Transverse colon (tissue), 4 donors: ENCODE measurements at regions not wholly inside any gene's neighbourhood (a gene's known extent, or its start where the extent isn't known, plus 50 kb on each side); places are given as distances from the start of the nearest gene placed in this dataset.

ENCODE experiments used
- EP300 ChIP-seq: sonication (generic); formaldehyde crosslinking; IDR thresholded peaks from one replicate; pipeline ENCODE4 v1.6.1; 2017; ENCODE audit warnings: antibody characterized with exemption, low read depth
- POLR2A ChIP-seq: fragments of 450-650 bp; IDR thresholded peaks from one replicate; pipeline ENCODE4 v1.6.1; 2016; ENCODE audit warnings: antibody characterized with exemption, mild to moderate bottlenecking, moderate library complexity
- POLR2AphosphoS5 ChIP-seq, 3 donors: sonication (generic); formaldehyde crosslinking; IDR thresholded peaks; one replicate each; pipeline ENCODE4 v1.6.1; 2016; ENCODE audit warnings: antibody characterized with exemption in 3 of 3
- TF ChIP-seq, protein P1 (sequence below), 5 experiments: fragments of 200-600 bp in 3 of 5; fragments of 450-650 bp in 2 of 5; sonication (generic) in 3 of 5; IDR thresholded peaks; 1 replicate in 2 of 5; 2 replicates in 3 of 5; pipeline ENCODE4 v1.5.1; 2016 to 2017; ENCODE audit warnings: antibody characterized with exemption in 5 of 5, inconsistent platforms in 3 of 5, mild to moderate bottlenecking in 2 of 5, moderate library complexity in 1 of 5

DNA sequence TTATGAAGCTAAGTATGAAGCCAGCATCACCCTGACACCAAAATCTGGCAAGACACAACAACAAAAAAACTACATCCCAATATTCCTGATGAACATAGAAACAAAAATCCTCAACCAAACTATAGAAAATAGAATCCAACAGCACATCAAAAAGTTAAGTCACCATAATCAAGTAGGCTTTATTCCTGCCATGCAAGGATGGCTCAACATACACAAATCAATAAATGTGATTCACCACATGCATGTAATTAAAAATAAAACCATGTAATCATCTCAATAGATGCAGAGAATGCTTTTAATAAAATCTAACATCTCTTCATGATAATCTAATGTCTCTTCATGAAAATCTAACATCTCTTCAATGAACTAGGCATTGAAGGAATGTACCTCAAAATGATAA, 249.4 kb upstream of the GK2 start:
- TF ChIP-seq, protein P1, sequence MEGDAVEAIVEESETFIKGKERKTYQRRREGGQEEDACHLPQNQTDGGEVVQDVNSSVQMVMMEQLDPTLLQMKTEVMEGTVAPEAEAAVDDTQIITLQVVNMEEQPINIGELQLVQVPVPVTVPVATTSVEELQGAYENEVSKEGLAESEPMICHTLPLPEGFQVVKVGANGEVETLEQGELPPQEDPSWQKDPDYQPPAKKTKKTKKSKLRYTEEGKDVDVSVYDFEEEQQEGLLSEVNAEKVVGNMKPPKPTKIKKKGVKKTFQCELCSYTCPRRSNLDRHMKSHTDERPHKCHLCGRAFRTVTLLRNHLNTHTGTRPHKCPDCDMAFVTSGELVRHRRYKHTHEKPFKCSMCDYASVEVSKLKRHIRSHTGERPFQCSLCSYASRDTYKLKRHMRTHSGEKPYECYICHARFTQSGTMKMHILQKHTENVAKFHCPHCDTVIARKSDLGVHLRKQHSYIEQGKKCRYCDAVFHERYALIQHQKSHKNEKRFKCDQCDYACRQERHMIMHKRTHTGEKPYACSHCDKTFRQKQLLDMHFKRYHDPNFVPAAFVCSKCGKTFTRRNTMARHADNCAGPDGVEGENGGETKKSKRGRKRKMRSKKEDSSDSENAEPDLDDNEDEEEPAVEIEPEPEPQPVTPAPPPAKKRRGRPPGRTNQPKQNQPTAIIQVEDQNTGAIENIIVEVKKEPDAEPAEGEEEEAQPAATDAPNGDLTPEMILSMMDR (IDR thresholded peaks at IDR 0.05), result no peak
- TF ChIP-seq POLR2A, result no peak
- TF ChIP-seq EP300, result no peak
- no peak for TF ChIP-seq POLR2AphosphoS5 (IDR thresholded peaks at IDR 0.05)
